Colonic mucosa (tissue), 4 donors: ENCODE measurements at regions not wholly inside any gene's neighbourhood (a gene's known extent, or its start where the extent isn't known, plus 50 kb on each side); places are given as distances from the start of the nearest gene placed in this dataset.

Experiments
- DNase-seq: peaks from one replicate; pipeline ENCODE4 v3.0.0-alpha.2; 2020
- H3K27ac ChIP-seq: fragments of 200-600 bp; one replicate; pipeline ENCODE4 v1.8.0; 2021
- H3K27me3 ChIP-seq: fragments of 200-600 bp; one replicate; pipeline ENCODE4 v1.8.0; 2021
- H3K36me3 ChIP-seq: fragments of 200-600 bp; one replicate; pipeline ENCODE4 v1.8.0; 2021
- H3K4me1 ChIP-seq: fragments of 200-600 bp; one replicate; pipeline ENCODE4 v1.8.0; 2021; ENCODE audit warnings: mild to moderate bottlenecking
- H3K4me3 ChIP-seq: fragments of 200-600 bp; one replicate; pipeline ENCODE4 v1.8.0; 2021
- H3K9ac ChIP-seq, 2 donors: one replicate each; pipeline ENCODE4 v1.7.0; 2013; ENCODE audit warnings: control low read depth in 2 of 2, low read depth in 2 of 2, low read length in 2 of 2
- H3K9me3 ChIP-seq: fragments of 200-600 bp; one replicate; pipeline ENCODE4 v1.8.0; 2021
- intact Hi-C: fragments of 100-400 bp; cut with DNase I; formaldehyde crosslinking; loops from one replicate; pipeline ENCODE4 v1.14.1; 2022
- TF ChIP-seq, protein P1 (sequence below): fragments of 200-600 bp; IDR thresholded peaks from one replicate; pipeline ENCODE4 v1.8.0; 2022; ENCODE audit warnings: antibody characterized with exemption, mild to moderate bottlenecking
- donor health status: healthy.
- donor health status: DM: no; HTN: no; CAD: no.
- donor health status: DM: no; HTN: no; CAD: no.

DNA sequence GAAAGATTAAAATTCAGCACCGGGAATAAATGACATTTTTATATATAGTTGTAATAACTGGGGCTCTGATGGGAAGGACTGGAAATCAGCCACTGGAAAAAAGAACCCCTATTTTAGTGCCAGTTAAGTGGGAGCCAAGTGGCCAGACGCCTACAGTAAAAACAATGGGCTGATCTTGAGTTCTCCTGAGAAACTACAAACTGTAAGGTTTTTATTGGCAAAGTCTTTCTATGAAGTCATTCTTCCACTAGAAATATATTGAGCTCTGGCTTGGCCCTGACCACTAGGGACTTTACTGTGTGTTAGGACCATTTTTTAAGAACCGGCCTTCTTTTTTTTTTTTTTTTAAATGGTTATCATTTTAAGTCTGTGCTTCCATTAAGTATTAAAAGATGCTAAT lies 79.6 kb downstream of the ZNF22 start:
- H3K9me3 ChIP-seq = no peaks in the 10 kb centered on the region
- no peaks in the 10 kb centered on the region for H3K27me3 ChIP-seq
- no peak for DNase-seq
- H3K36me3 ChIP-seq = no peaks in the 10 kb centered on the region
- H3K27ac ChIP-seq = no peak overlapping the region
- intact Hi-C loops = no loop called here
- H3K9ac ChIP-seq = no peak overlapping the region
- no peaks in the 10 kb centered on the region for H3K4me1 ChIP-seq
- H3K4me3 ChIP-seq = no peak overlapping the region
- TF ChIP-seq, protein P1, sequence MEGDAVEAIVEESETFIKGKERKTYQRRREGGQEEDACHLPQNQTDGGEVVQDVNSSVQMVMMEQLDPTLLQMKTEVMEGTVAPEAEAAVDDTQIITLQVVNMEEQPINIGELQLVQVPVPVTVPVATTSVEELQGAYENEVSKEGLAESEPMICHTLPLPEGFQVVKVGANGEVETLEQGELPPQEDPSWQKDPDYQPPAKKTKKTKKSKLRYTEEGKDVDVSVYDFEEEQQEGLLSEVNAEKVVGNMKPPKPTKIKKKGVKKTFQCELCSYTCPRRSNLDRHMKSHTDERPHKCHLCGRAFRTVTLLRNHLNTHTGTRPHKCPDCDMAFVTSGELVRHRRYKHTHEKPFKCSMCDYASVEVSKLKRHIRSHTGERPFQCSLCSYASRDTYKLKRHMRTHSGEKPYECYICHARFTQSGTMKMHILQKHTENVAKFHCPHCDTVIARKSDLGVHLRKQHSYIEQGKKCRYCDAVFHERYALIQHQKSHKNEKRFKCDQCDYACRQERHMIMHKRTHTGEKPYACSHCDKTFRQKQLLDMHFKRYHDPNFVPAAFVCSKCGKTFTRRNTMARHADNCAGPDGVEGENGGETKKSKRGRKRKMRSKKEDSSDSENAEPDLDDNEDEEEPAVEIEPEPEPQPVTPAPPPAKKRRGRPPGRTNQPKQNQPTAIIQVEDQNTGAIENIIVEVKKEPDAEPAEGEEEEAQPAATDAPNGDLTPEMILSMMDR = no peak

DNA sequence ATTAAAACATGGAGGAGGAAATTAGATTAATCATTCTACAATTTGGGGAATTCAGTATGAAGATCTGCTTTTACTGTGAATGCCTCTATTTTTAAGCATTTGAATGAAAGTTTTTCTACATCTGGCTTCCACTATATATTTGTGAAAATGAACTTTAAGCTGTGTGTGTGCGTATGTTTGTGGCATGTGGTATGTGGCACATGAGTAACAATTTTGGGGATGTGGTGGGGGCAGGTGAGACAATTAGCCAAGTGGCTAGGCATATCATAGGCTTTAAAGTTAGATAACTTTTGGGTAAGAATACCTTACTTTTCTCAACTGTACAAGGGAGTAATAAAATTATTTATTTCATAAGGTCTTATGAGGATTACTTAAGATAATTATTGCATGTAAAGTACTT lies 81.5 kb downstream of the ZNF22 start:
- no peak overlapping the region for H3K27ac ChIP-seq
- TF ChIP-seq, protein P1 = no peak
- H3K9me3 ChIP-seq = peaks cover 4% of the 10 kb centered on the region
- H3K4me1 ChIP-seq = no peaks in the 10 kb centered on the region
- no peaks in the 10 kb centered on the region for H3K27me3 ChIP-seq
- H3K9ac ChIP-seq = no peak overlapping the region
- intact Hi-C loops = no loop called here
- DNase-seq = no peak
- no peak overlapping the region for H3K4me3 ChIP-seq
- H3K36me3 ChIP-seq = no peaks in the 10 kb centered on the region

DNA sequence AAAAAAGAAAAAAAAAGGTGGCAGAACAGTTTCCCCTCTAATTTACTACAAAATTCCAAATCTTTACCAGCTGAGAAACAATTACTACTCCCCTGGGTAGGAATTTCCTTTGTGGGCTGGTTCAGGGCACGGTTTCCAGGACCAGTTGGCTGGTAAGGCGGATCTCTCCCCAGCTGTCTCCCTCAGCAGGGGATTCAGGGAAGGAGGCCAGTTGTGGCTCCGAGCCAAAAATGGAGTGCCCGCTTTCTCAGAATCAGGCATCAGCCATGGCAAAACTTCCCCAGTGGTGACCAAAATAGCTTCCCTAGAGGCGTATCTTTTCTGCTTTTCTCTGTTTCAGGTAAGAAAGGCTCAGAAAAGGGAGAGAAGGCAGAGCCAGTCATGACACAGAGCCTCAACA lies 91.2 kb downstream of the ZNF22 start:
- H3K27me3 ChIP-seq = no peaks in the 10 kb centered on the region
- H3K9ac ChIP-seq = no peak overlapping the region
- no peak overlapping the region for H3K27ac ChIP-seq
- H3K9me3 ChIP-seq = no peaks in the 10 kb centered on the region
- H3K4me1 ChIP-seq = no peaks in the 10 kb centered on the region
- H3K36me3 ChIP-seq = no peaks in the 10 kb centered on the region
- DNase-seq = no peak
- TF ChIP-seq, protein P1 = no peak
- H3K4me3 ChIP-seq = no peak overlapping the region
- intact Hi-C loops = no loop called here

DNA sequence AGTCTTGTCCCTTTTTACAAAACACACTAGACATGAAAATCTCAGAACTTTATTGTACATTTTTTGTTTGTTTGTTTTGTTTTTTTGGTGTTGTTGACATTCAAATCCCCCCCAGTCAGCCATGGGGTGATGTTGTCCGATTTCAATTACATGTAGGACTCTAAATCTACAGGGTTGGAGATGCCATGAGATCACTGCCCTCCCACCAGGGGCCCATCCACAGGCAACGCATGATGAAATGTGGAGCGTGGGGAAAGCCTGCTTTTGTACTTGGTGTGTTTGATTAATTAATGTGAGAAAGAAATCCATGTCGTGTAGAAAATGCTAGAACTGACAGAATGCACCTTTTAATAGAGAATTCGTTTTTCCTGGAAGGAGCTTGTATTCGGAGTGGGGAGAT lies 93.2 kb downstream of the ZNF22 start:
- DNase-seq = no peak
- intact Hi-C loops = no loop called here
- Histone ChIP-seq H3K9ac (no peak overlapping the region), H3K4me3 (no peak overlapping the region), H3K27ac (no peak overlapping the region), H3K36me3 (no peaks in the 10 kb centered on the region), H3K27me3 (no peaks in the 10 kb centered on the region), H3K4me1 (no peaks in the 10 kb centered on the region), H3K9me3 (no peaks in the 10 kb centered on the region)
- TF ChIP-seq, protein P1 = no peak

DNA sequence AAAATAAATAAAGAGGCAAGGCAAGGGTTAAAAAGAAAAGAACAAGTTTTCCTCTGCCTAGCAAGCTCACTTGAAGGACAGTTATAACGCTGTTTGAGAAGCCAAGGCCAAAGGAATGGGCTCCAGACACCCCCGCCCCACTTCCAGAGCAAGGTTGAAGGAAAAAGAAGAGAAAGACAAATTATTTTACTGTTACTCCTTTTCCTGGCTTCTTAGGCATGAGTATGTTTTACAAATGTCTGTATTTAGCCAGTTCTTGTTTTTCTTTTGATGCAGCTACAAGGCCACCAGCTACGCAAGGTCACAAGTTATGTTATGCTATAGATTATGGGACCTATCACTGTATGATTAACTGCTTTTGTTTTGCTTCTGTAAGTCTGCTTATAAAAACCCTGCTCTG lies 94.6 kb downstream of the ZNF22 start:
- no peak overlapping the region for H3K4me3 ChIP-seq
- no peaks in the 10 kb centered on the region for H3K4me1 ChIP-seq
- no peaks in the 10 kb centered on the region for H3K9me3 ChIP-seq
- DNase-seq = no peak
- H3K36me3 ChIP-seq = no peaks in the 10 kb centered on the region
- no peak overlapping the region for H3K9ac ChIP-seq
- TF ChIP-seq, protein P1 = no peak
- H3K27me3 ChIP-seq = no peaks in the 10 kb centered on the region
- intact Hi-C loops = no loop called here
- no peak overlapping the region for H3K27ac ChIP-seq

DNA sequence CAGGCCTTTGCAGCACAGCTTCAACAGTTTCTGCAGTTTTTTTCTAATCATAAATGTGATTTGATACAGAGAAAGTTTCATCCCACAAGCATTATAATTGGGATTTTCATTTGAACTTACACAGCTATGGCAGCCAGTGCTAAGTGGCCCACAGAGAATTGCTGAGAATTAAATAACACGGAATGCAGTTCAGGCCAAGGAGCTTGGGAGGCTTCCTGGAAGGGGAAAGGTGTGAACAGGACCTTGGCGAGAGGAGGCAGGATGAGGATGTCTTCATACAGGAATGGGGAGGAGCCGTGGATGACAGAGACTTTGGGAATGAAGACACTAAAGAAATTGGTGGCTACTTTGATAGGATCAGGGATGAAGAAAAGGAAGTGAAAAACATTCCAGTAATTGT lies 95.3 kb downstream of the ZNF22 start:
- H3K9me3 ChIP-seq = no peaks in the 10 kb centered on the region
- no peak overlapping the region for H3K4me3 ChIP-seq
- H3K27ac ChIP-seq = no peak overlapping the region
- intact Hi-C loops = no loop called here
- no peak overlapping the region for H3K9ac ChIP-seq
- no peaks in the 10 kb centered on the region for H3K27me3 ChIP-seq
- H3K4me1 ChIP-seq = no peaks in the 10 kb centered on the region
- H3K36me3 ChIP-seq = no peaks in the 10 kb centered on the region
- TF ChIP-seq, protein P1 = no peak
- DNase-seq = no peak
